HG03354 (cell line): ENCODE measurements at regions not wholly inside any gene's neighbourhood (a gene's known extent, or its start where the extent isn't known, plus 50 kb on each side); places are given as distances from the start of the nearest gene placed in this dataset.

ENCODE experiments used
- ATAC-seq: cut with Tn5 transposase; IDR thresholded peaks from one replicate; pipeline ENCODE4 v1.9.1; 2021; ENCODE audit warnings: mild to moderate bottlenecking; ENCODE audit not compliant: unreplicated experiment, poor library complexity, severe bottlenecking

GRCh38 chr18:38475686-38476085 is 910.1 kb upstream of the CELF4 start:
- ATAC-seq = no peak

- no peak for ATAC-seq
Observed at GRCh38 chr18:38473535-38473934, 907.9 kb upstream of the CELF4 start.

- ATAC-seq = no peak
Observed at GRCh38 chr18:38470421-38470820, 904.8 kb upstream of the CELF4 start.

GRCh38 chr18:38466426-38466825 is 900.8 kb upstream of the CELF4 start:
- no peak for ATAC-seq

GRCh38 chr18:38464024-38464423 is 898.4 kb upstream of the CELF4 start:
- ATAC-seq = no peak

- no peak for ATAC-seq
Observed at GRCh38 chr18:38460657-38461056, 895.1 kb upstream of the CELF4 start.

- no peak for ATAC-seq
Observed at GRCh38 chr18:38459131-38459994, 893.8 kb upstream of the CELF4 start.

GRCh38 chr18:38458698-38459097 is 893.1 kb upstream of the CELF4 start:
- ATAC-seq = no peak

- no peak for ATAC-seq
Observed at GRCh38 chr18:38456253-38456652, 890.7 kb upstream of the CELF4 start.

- no peak for ATAC-seq
Observed at GRCh38 chr18:38454764-38455469, 889.3 kb upstream of the CELF4 start.

GRCh38 chr18:38453880-38454279 is 888.3 kb upstream of the CELF4 start:
- no peak for ATAC-seq

GRCh38 chr18:38450876-38451275 is 885.3 kb upstream of the CELF4 start:
- no peak for ATAC-seq

- no peak for ATAC-seq
Observed at GRCh38 chr18:38445804-38446145, 880.2 kb upstream of the CELF4 start.

GRCh38 chr18:38444971-38445803 is 879.6 kb upstream of the CELF4 start:
- no peak for ATAC-seq

GRCh38 chr18:38427736-38428135 is 862.1 kb upstream of the CELF4 start:
- ATAC-seq = no peak

GRCh38 chr18:38427234-38427633 is 861.6 kb upstream of the CELF4 start:
- no peak for ATAC-seq

GRCh38 chr18:38421872-38422615 is 856.4 kb upstream of the CELF4 start:
- ATAC-seq = no peak

GRCh38 chr18:38421021-38421420 is 855.4 kb upstream of the CELF4 start:
- ATAC-seq = no peak

GRCh38 chr18:38420611-38421010 is 855.0 kb upstream of the CELF4 start:
- ATAC-seq = no peak

- no peak for ATAC-seq
Observed at GRCh38 chr18:38415811-38416210, 850.2 kb upstream of the CELF4 start.
